ENCODE measurements at regions not wholly inside any gene's neighbourhood (a gene's known extent, or its start where the extent isn't known, plus 50 kb on each side); places are given as distances from the start of the nearest gene placed in this dataset.

DNA sequence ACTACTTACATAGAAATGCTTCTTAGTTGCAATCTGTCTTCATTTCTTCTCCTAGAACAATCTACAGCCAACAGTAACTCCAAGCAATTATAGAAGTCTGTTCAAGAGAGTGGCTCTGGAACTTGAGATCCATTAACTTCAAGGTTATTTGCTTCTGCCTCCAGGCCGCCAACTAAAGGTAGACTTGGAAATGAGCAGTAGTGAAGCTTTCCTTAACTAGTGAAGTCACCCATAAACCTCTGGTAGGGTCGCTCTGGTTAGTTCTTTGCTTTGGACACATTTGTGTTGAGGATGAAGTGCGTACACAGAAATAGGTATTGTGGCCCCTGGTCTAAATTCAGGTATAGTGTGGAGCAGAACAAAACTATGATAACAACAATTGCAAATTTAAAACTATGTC is 809.9 kb upstream of the RGS18 start (continued):
- no peak for TF ChIP-seq NFKBIZ (CRISPR knock-in tag; IDR thresholded peaks at IDR 0.05)

DNA sequence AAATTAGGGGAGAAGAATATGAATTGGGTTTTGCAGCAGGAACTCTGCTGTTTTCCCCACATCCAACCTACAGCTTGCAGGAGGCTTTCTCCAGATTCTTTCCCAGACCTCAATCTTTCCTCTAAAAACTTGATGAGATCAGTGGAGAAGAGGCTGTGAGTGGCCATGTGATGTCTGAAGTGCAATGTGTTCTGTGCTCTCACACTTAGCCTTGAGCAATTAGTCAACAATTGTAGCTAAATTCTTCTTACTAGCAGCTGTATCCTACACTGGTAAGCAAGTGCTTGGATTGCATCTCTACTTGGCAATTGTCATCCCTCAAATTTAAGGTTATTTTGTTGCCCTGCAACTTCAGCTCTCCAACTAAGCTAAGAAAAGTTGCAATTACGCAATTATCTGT is 807.3 kb upstream of the RGS18 start:
- CTCF ChIA-PET (ENCODE audit: low intra/inter-chr PET ratio, low total read pairs): no interaction called here
- no peaks in the 10 kb centered on the region for H3K27me3 ChIP-seq (ENCODE audit: control insufficient read depth in 1 of 2, insufficient read depth in 2 of 2, low read length in 2 of 2)
- H3K36me3 ChIP-seq (replicated peaks in 1 of 2; ENCODE audit: control insufficient read depth in 1 of 2, insufficient read depth in 2 of 2, low read length in 2 of 2): no peaks in the 10 kb centered on the region
- H3K79me2 ChIP-seq (ENCODE audit: insufficient read depth, low read length): no peaks in the 10 kb centered on the region
- intact Hi-C loops (cut with micrococcal nuclease; ENCODE audit: unreplicated experiment): no loop called here
- WGBS (ENCODE audit: low lambda C conversion rate): 0% methylated on average over 1 of the region's 1 CpG
- no peak overlapping the region for H3K4me2 ChIP-seq (ENCODE audit: low read depth, low read length)
- FAIRE-seq: no peak
- H3K27ac ChIP-seq (ENCODE audit: extremely low read length, insufficient read depth, low read length): no peak overlapping the region
- H4K20me1 ChIP-seq (ENCODE audit: insufficient read depth, low read length): no peaks in the 10 kb centered on the region
- H3K9ac ChIP-seq (ENCODE audit: insufficient read depth, low read depth, low read length): no peak overlapping the region
- TF ChIP-seq ZNF451 (CRISPR knock-in tag; IDR thresholded peaks at IDR 0.05) (no peak), SP1 (IDR thresholded peaks at IDR 0.05) (no peak), SP1 (CRISPR knock-in tag; IDR thresholded peaks at IDR 0.05) (no peak), NBN (conservative IDR thresholded peaks at IDR 0.05) (no peak), ZNF562 (CRISPR knock-in tag; IDR thresholded peaks at IDR 0.05; ENCODE audit: borderline replicate concordance) (no peak), SRF (IDR thresholded peaks at IDR 0.05; ENCODE audit: low read depth, low read length) (no peak), ZNF550 (CRISPR knock-in tag; IDR thresholded peaks at IDR 0.05; ENCODE audit: borderline replicate concordance) (no peak)
- no peaks in the 10 kb centered on the region for H3K9me3 ChIP-seq (ENCODE audit: low read length)
- in situ Hi-C loops (cut with HindIII; ENCODE audit: extremely low pct_ligation_motif_present, low pct_unique_long_range_greater_than_20kb): no loop called here
- no peak overlapping the region for H3K4me3 ChIP-seq (replicated peaks in 1 of 3; ENCODE audit: insufficient read depth in 1 of 3, low read depth in 2 of 3, low read length in 3 of 3)
- no peak for DNase-seq (ENCODE audit: low spot score)
- H3K4me1 ChIP-seq (ENCODE audit: insufficient read depth, low read length): no peaks in the 10 kb centered on the region
- POLR2A ChIA-PET: no interaction called here
- no peak for ATAC-seq
- no TSS peak for BruUV-seq (replicated peaks)
- no peak overlapping the region for H2AFZ ChIP-seq (ENCODE audit: low read length)

DNA sequence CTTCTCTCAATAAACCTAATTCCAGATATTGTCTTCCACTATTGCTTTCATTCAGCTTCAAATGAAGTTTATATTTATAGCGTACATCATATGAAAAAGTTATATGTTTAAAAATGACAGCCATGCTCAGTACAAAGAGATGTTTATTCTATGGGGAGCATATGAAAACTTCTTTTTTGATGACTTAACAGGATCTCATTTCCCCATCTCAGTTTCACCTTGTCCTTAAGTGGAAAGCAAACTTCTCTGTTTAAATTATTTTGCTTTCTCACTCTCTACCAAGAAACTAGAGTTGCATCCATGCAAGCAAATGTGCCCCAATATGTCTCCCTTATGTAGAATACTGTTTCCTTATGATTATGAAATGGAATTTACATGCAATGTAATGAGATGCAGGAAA is 799.5 kb upstream of the RGS18 start:
- intact Hi-C loops (cut with micrococcal nuclease; ENCODE audit: unreplicated experiment) (no loop called here), in situ Hi-C loops (cut with HindIII; ENCODE audit: extremely low pct_ligation_motif_present, low pct_unique_long_range_greater_than_20kb) (no loop called here)
- no peaks in the 10 kb centered on the region for H3K27me3 ChIP-seq (ENCODE audit: control insufficient read depth in 1 of 2, insufficient read depth in 2 of 2, low read length in 2 of 2)
- H3K4me3 ChIP-seq (replicated peaks in 1 of 3; ENCODE audit: insufficient read depth in 1 of 3, low read depth in 2 of 3, low read length in 3 of 3): no peak overlapping the region
- FAIRE-seq (no peak), ATAC-seq (no peak), DNase-seq (ENCODE audit: low spot score) (no peak)
- H4K20me1 ChIP-seq (ENCODE audit: insufficient read depth, low read length): no peaks in the 10 kb centered on the region
- H3K9ac ChIP-seq (ENCODE audit: insufficient read depth, low read depth, low read length): no peak overlapping the region
- ChIA-PET CTCF (ENCODE audit: low intra/inter-chr PET ratio, low total read pairs) (no interaction called here), POLR2A (no interaction called here)
- WGBS (ENCODE audit: low lambda C conversion rate): 0% methylated on average over 1 of the region's 1 CpG
- no peaks in the 10 kb centered on the region for H3K36me3 ChIP-seq (replicated peaks in 1 of 2; ENCODE audit: control insufficient read depth in 1 of 2, insufficient read depth in 2 of 2, low read length in 2 of 2)
- H3K4me2 ChIP-seq (ENCODE audit: low read depth, low read length): no peak overlapping the region
- BruUV-seq (replicated peaks): no TSS peak
- no peaks in the 10 kb centered on the region for H3K9me3 ChIP-seq (ENCODE audit: low read length)
- H3K4me1 ChIP-seq (ENCODE audit: insufficient read depth, low read length): no peaks in the 10 kb centered on the region
- H3K27ac ChIP-seq (ENCODE audit: extremely low read length, insufficient read depth, low read length): no peak overlapping the region
- H2AFZ ChIP-seq (ENCODE audit: low read length): no peak overlapping the region
- H3K79me2 ChIP-seq (ENCODE audit: insufficient read depth, low read length): no peaks in the 10 kb centered on the region
- TF ChIP-seq, protein P1, sequence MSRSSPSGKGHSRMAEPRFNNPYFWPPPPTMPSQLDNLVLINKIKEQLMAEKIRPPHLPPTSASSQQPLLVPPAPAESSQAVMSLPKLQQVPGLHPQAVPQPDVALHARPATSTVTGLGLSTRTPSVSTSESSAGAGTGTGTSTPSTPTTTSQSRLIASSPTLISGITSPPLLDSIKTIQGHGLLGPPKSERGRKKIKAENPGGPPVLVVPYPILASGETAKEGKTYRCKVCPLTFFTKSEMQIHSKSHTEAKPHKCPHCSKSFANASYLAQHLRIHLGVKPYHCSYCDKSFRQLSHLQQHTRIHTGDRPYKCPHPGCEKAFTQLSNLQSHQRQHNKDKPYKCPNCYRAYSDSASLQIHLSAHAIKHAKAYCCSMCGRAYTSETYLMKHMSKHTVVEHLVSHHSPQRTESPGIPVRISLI (CRISPR knock-in tag; IDR thresholded peaks at IDR 0.05; ENCODE audit: borderline replicate concordance): no peak
- TF ChIP-seq ZNF33B (CRISPR knock-in tag; IDR thresholded peaks at IDR 0.05): no peak
- no peak for TF ChIP-seq MYNN (CRISPR knock-in tag; IDR thresholded peaks at IDR 0.05; ENCODE audit: low read depth)
- TF ChIP-seq ZNF264 (CRISPR knock-in tag; IDR thresholded peaks at IDR 0.05): no peak
- TF ChIP-seq MAFG (CRISPR knock-in tag; IDR thresholded peaks at IDR 0.05): no peak
- no peak for TF ChIP-seq ZFY (CRISPR knock-in tag; IDR thresholded peaks at IDR 0.05)
- TF ChIP-seq, protein P2, sequence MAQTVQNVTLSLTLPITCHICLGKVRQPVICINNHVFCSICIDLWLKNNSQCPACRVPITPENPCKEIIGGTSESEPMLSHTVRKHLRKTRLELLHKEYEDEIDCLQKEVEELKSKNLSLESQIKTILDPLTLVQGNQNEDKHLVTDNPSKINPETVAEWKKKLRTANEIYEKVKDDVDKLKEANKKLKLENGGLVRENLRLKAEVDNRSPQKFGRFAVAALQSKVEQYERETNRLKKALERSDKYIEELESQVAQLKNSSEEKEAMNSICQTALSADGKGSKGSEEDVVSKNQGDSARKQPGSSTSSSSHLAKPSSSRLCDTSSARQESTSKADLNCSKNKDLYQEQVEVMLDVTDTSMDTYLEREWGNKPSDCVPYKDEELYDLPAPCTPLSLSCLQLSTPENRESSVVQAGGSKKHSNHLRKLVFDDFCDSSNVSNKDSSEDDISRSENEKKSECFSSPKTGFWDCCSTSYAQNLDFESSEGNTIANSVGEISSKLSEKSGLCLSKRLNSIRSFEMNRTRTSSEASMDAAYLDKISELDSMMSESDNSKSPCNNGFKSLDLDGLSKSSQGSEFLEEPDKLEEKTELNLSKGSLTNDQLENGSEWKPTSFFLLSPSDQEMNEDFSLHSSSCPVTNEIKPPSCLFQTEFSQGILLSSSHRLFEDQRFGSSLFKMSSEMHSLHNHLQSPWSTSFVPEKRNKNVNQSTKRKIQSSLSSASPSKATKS (CRISPR knock-in tag; IDR thresholded peaks at IDR 0.05): no peak
- TF ChIP-seq KLF12 (CRISPR knock-in tag; IDR thresholded peaks at IDR 0.05; ENCODE audit: borderline replicate concordance): no peak
- TF ChIP-seq ZSCAN9 (CRISPR knock-in tag; IDR thresholded peaks at IDR 0.05; ENCODE audit: borderline replicate concordance): no peak

Measured in HepG2 (cell line).